Testis (tissue), 2 donors: ENCODE measurements at regions not wholly inside any gene's neighbourhood (a gene's known extent, or its start where the extent isn't known, plus 50 kb on each side); places are given as distances from the start of the nearest gene placed in this dataset.

Experiments used
- DNase-seq: peaks from one replicate; pipeline ENCODE4 v3.0.0-alpha.2; 2019
- H3K27ac ChIP-seq, 2 donors: fragments of 200-600 bp; sonication (generic); one replicate each; pipeline ENCODE4 v1.5.1; 2019
- H3K27me3 ChIP-seq: fragments of 200-600 bp; sonication (generic); one replicate; pipeline ENCODE4 v1.5.1; 2019
- H3K36me3 ChIP-seq: fragments of 200-600 bp; sonication (generic); one replicate; pipeline ENCODE4 v1.5.1; 2017; ENCODE audit warnings: low read depth; ENCODE audit errors: missing control alignments
- H3K4me1 ChIP-seq: fragments of 200-600 bp; sonication (generic); one replicate; pipeline ENCODE4 v1.5.1; 2019
- H3K4me3 ChIP-seq, 2 donors: fragments of 200-600 bp; sonication (generic); one replicate each; pipeline ENCODE4 v1.5.1; 2017 to 2019
- H3K9me3 ChIP-seq: fragments of 200-600 bp; sonication (generic); one replicate; pipeline ENCODE4 v1.5.1; 2017
- CTCF ChIP-seq, 3 experiments: fragments of 450-650 bp in 2 of 3; fragments of 200-600 bp in 1 of 3; sonication (generic) in 1 of 3; IDR thresholded peaks; one replicate each; pipeline ENCODE4 v1.5.1; 2016 to 2019; ENCODE audit warnings: antibody characterized with exemption in 3 of 3, mild to moderate bottlenecking in 2 of 3, moderate library complexity in 1 of 3
- POLR2A ChIP-seq: fragments of 450-650 bp; IDR thresholded peaks from one replicate; pipeline ENCODE4 v1.6.1; 2017; ENCODE audit warnings: antibody characterized with exemption, mild to moderate bottlenecking, moderate library complexity
- WGBS, 2 donors: methylation state at CpG; one replicate each; pipeline ENCODE4 v1.1.5; 2018; 5-methylcytosine and 5-hydroxymethylcytosine counted together
- intact Hi-C: fragments of 100-400 bp; cut with DNase I; formaldehyde crosslinking; loops from one replicate; pipeline ENCODE4 v1.15.1; 2023; ENCODE audit warnings: low total_unique reads

DNA sequence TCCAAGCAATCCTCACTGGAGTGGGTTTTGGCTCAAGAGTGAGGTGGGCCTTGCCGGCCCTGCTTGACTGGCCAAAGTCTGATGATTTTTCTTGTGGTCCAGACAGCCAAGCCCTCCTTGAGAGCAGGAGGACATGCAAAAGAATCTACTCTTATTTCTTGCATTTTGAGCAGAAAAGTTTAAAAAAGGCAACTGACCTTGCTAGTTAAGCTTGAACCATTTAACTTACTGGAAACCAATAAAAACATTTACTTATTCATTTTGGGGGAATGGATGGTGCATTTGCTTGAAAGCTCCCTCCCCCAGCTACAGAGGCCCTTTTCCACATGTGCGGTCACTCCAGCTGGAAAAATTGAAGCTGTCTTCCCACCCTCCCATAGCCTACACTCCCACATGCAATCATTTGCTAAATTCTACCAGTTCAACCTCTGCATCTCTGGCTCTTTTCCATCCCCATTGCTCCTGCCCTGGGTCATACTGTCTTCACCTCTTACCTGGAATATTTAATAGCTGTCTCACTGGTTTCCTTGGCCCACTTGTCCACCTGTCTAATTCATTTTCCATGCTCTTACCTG is 527.9 kb downstream of the DHX35 start:
- Histone ChIP-seq H3K27me3 (no peaks in the 10 kb centered on the region), H3K9me3 (no peaks in the 10 kb centered on the region), H3K27ac (no peak overlapping the region), H3K4me1 (no peaks in the 10 kb centered on the region), H3K4me3 (no peak overlapping the region), H3K36me3 (no peaks in the 10 kb centered on the region)
- intact Hi-C loops: no loop called here
- WGBS, 2 donors: 61 to 64% methylated on average over 2 of the region's 2 CpGs
- TF ChIP-seq CTCF (IDR thresholded peaks at IDR 0.05) (no peak), POLR2A (no peak)
- no peak for DNase-seq

- intact Hi-C loops: no loop called here
Observed at GRCh38 chr20:39480276-39481043, 518.3 kb downstream of the DHX35 start.

DNA sequence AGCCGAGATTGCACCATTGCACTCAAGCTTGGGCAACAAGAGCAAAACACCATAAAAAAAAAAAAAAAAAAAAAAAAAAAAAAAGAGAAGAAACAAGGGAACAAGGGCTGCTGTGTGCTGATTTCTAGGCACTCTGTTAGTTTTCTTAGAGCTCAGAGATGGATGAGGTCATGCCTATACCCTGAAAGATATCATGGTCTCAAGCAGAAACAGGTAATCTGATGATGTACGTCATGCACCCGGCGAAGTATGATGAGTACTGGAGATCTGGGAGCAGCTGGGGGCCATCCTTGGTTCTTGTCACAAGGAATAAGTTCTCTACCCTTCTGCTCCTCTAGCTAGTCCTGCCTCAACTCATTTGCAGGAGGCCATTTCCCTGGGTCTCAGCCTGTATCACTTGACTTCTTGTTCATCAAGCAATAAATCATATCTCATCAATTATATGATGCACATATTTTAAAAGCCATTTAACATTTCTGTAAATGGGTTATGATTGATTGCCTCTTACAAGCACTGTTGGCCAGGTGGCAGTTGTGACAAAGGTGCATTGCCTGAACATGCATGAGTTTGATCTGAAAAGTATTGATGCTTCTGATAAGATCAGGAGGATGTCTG is 517.2 kb downstream of the DHX35 start:
- Histone ChIP-seq H3K27ac (no peak overlapping the region), H3K27me3 (no peaks in the 10 kb centered on the region), H3K36me3 (no peaks in the 10 kb centered on the region), H3K4me3 (no peak overlapping the region), H3K9me3 (no peaks in the 10 kb centered on the region), H3K4me1 (no peaks in the 10 kb centered on the region)
- WGBS, 2 donors: 86 to 90% methylated on average over 4 of the region's 4 CpGs
- intact Hi-C loops: no loop called here
- TF ChIP-seq CTCF (IDR thresholded peaks at IDR 0.05): no peak
- DNase-seq: no peak

More at GRCh38 chr20:39480276-39481043, 518.3 kb downstream of the DHX35 start:
- no peak for DNase-seq
- no peaks in the 10 kb centered on the region for H3K9me3 ChIP-seq
- TF ChIP-seq CTCF (IDR thresholded peaks at IDR 0.05): no peak
- TF ChIP-seq POLR2A: no peak
- H3K27me3 ChIP-seq: no peaks in the 10 kb centered on the region
- H3K4me3 ChIP-seq: no peak overlapping the region
- WGBS, 2 donors: 92 to 95% methylated on average over 2 of the region's 2 CpGs
- no peak overlapping the region for H3K27ac ChIP-seq
- H3K4me1 ChIP-seq: no peaks in the 10 kb centered on the region
- H3K36me3 ChIP-seq: no peaks in the 10 kb centered on the region

DNA sequence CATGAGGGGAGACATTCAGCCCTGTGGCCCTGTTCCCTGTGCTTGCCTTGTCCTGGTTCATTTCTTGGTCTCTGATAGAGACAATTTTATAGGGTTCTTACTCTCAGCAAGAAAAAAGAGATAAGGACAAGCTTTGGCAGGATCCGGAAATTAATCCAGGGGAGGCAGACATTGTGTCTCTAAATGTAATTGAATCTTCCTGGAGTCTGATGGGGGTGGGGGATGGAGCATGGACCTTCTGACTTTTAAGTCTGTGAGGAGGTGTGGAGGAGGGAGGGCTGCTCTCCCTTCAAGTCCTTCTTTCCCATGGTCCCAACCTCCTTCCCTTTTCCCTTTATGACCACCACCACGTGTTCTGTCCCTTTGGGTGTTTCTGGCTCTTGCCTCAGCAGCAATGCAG is 512.7 kb downstream of the DHX35 start:
- no peak overlapping the region for H3K27ac ChIP-seq
- intact Hi-C loops: no loop called here
- no peak for DNase-seq
- no peaks in the 10 kb centered on the region for H3K4me1 ChIP-seq
- TF ChIP-seq POLR2A: no peak
- no peak overlapping the region for H3K4me3 ChIP-seq
- H3K36me3 ChIP-seq: no peaks in the 10 kb centered on the region
- H3K9me3 ChIP-seq: no peaks in the 10 kb centered on the region
- no peaks in the 10 kb centered on the region for H3K27me3 ChIP-seq
- 46 to 53% methylated on average over 2 of the region's 2 CpGs for WGBS, 2 donors

DNA sequence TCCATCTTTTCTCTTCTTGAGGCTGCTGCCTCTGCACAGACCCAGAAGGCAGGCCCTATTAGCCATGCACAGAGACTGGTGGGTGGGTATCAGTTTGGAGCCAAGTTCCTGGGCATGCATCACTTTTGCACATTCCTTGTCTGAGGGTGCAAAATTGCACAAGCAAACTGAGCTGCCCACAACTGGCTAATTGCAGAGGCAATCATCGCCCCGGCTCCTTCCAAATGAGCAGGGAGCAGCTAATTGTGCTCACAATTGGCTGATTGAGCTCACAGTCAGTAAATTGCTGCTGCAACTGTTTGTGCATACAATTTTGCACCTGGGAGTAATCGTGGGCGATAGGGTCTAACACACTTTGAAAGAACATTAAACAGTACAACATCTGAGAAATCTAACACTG is 511.4 kb downstream of the DHX35 start:
- Histone ChIP-seq H3K4me1 (no peaks in the 10 kb centered on the region), H3K27ac (no peak overlapping the region), H3K4me3 (no peak overlapping the region), H3K36me3 (no peaks in the 10 kb centered on the region), H3K27me3 (no peaks in the 10 kb centered on the region), H3K9me3 (no peaks in the 10 kb centered on the region)
- DNase-seq: no peak
- TF ChIP-seq POLR2A: no peak
- TF ChIP-seq CTCF (IDR thresholded peaks at IDR 0.05): no peak
- intact Hi-C loops: no loop called here
- WGBS, 2 donors: 68 to 87% methylated on average over 4 of the region's 4 CpGs
